ENCODE measurements at regions not wholly inside any gene's neighbourhood (a gene's known extent, or its start where the extent isn't known, plus 50 kb on each side); places are given as distances from the start of the nearest gene placed in this dataset.

- DNase-seq (ENCODE audit: low spot score) (no peak), ATAC-seq (no peak)
- no peak overlapping the region for H3K4me3 Mint-ChIP-seq
- H3K9me3 Mint-ChIP-seq: no peaks in the 10 kb centered on the region
- H3K27me3 Mint-ChIP-seq: peaks cover 0 to 21% of the 10 kb centered on the region in 2 donors
- no peaks in the 10 kb centered on the region for H3K36me3 Mint-ChIP-seq
- H3K27ac Mint-ChIP-seq: no peak overlapping the region
- no peaks in the 10 kb centered on the region for H3K4me1 Mint-ChIP-seq (ENCODE audit: low read depth in 2 of 2)
These were observed 247.5 kb downstream of the MBNL1 start for GRCh38 chr3:152516216-152516615.

- Mint-ChIP-seq H3K4me1 (ENCODE audit: low read depth in 2 of 2) (no peaks in the 10 kb centered on the region), H3K27ac (no peak overlapping the region), H3K9me3 (no peaks in the 10 kb centered on the region), H3K36me3 (no peaks in the 10 kb centered on the region), H3K27me3 (peaks cover 0 to 21% of the 10 kb centered on the region in 2 donors), H3K4me3 (no peak overlapping the region)
- ATAC-seq: no peak
- DNase-seq (ENCODE audit: low spot score): no peak
These were observed 248.8 kb downstream of the MBNL1 start for GRCh38 chr3:152517502-152517901.

- peaks cover 0 to 21% of the 10 kb centered on the region in 2 donors for H3K27me3 Mint-ChIP-seq
- no peak overlapping the region for H3K27ac Mint-ChIP-seq
- no peak overlapping the region for H3K4me3 Mint-ChIP-seq
- DNase-seq (ENCODE audit: low spot score) (no peak), ATAC-seq (no peak)
- no peaks in the 10 kb centered on the region for H3K9me3 Mint-ChIP-seq
- no peaks in the 10 kb centered on the region for H3K4me1 Mint-ChIP-seq (ENCODE audit: low read depth in 2 of 2)
- no peaks in the 10 kb centered on the region for H3K36me3 Mint-ChIP-seq
These were observed 249.6 kb downstream of the MBNL1 start for GRCh38 chr3:152518346-152518745.

GRCh38 chr3:152519376-152519775, 250.6 kb downstream of the MBNL1 start:
- no peak for ATAC-seq
- no peaks in the 10 kb centered on the region for H3K4me1 Mint-ChIP-seq (ENCODE audit: low read depth in 2 of 2)
- peaks cover 0 to 21% of the 10 kb centered on the region in 2 donors for H3K27me3 Mint-ChIP-seq
- no peak overlapping the region for H3K27ac Mint-ChIP-seq
- DNase-seq (ENCODE audit: low spot score): no peak
- no peaks in the 10 kb centered on the region for H3K36me3 Mint-ChIP-seq
- no peak overlapping the region for H3K4me3 Mint-ChIP-seq
- no peaks in the 10 kb centered on the region for H3K9me3 Mint-ChIP-seq

GRCh38 chr3:152522036-152522435, 253.3 kb downstream of the MBNL1 start:
- Mint-ChIP-seq H3K9me3 (no peaks in the 10 kb centered on the region), H3K4me3 (no peak overlapping the region), H3K4me1 (ENCODE audit: low read depth in 2 of 2) (no peaks in the 10 kb centered on the region), H3K27me3 (peaks cover 0 to 6% of the 10 kb centered on the region in 2 donors), H3K36me3 (no peaks in the 10 kb centered on the region), H3K27ac (no peak overlapping the region)
- ATAC-seq (no peak), DNase-seq (ENCODE audit: low spot score) (no peak)

- H3K36me3 Mint-ChIP-seq: no peaks in the 10 kb centered on the region
- H3K9me3 Mint-ChIP-seq: no peaks in the 10 kb centered on the region
- H3K27me3 Mint-ChIP-seq: no peaks in the 10 kb centered on the region
- H3K4me3 Mint-ChIP-seq: no peak overlapping the region
- ATAC-seq (no peak), DNase-seq (ENCODE audit: low spot score) (no peak)
- H3K4me1 Mint-ChIP-seq (ENCODE audit: low read depth in 2 of 2): no peaks in the 10 kb centered on the region
- no peak overlapping the region for H3K27ac Mint-ChIP-seq
These were observed 255.7 kb downstream of the MBNL1 start for GRCh38 chr3:152524198-152525140.

- Mint-ChIP-seq H3K36me3 (peaks cover 21% of the 10 kb centered on the region), H3K27me3 (peaks cover 3 to 15% of the 10 kb centered on the region in 2 donors), H3K9me3 (peaks cover 5% of the 10 kb centered on the region), H3K4me3 (no peak overlapping the region), H3K4me1 (ENCODE audit: low read depth in 2 of 2) (no peaks in the 10 kb centered on the region), H3K27ac (no peak overlapping the region)
- ATAC-seq (no peak), DNase-seq (ENCODE audit: low spot score) (no peak)
These were observed 263.0 kb downstream of the MBNL1 start for GRCh38 chr3:152531717-152532116.

GRCh38 chr3:152538518-152538917, 269.8 kb downstream of the MBNL1 start:
- no peak overlapping the region for H3K4me3 Mint-ChIP-seq
- ATAC-seq (no peak), DNase-seq (ENCODE audit: low spot score) (no peak)
- peaks cover 5% of the 10 kb centered on the region for H3K9me3 Mint-ChIP-seq
- no peaks in the 10 kb centered on the region for H3K4me1 Mint-ChIP-seq (ENCODE audit: low read depth in 2 of 2)
- no peak overlapping the region for H3K27ac Mint-ChIP-seq
- H3K27me3 Mint-ChIP-seq: peaks cover 12 to 44% of the 10 kb centered on the region in 2 donors
- peaks cover 18% of the 10 kb centered on the region for H3K36me3 Mint-ChIP-seq

- no peaks in the 10 kb centered on the region for H3K4me1 Mint-ChIP-seq (ENCODE audit: low read depth in 2 of 2)
- no peak for DNase-seq (ENCODE audit: low spot score)
- no peak overlapping the region for H3K27ac Mint-ChIP-seq
- H3K27me3 Mint-ChIP-seq: peaks cover 14 to 52% of the 10 kb centered on the region in 2 donors
- no peak overlapping the region for H3K4me3 Mint-ChIP-seq
- ATAC-seq: no peak
- H3K9me3 Mint-ChIP-seq: peaks cover 5% of the 10 kb centered on the region
- peaks cover 18% of the 10 kb centered on the region for H3K36me3 Mint-ChIP-seq
These were observed 270.5 kb downstream of the MBNL1 start for GRCh38 chr3:152539191-152539764.

GRCh38 chr3:152540120-152540519, 271.4 kb downstream of the MBNL1 start:
- Mint-ChIP-seq H3K27ac (no peak overlapping the region), H3K4me3 (no peak overlapping the region), H3K36me3 (peaks cover 18% of the 10 kb centered on the region), H3K4me1 (ENCODE audit: low read depth in 2 of 2) (no peaks in the 10 kb centered on the region), H3K27me3 (peaks cover 14 to 53% of the 10 kb centered on the region in 2 donors), H3K9me3 (peaks cover 5% of the 10 kb centered on the region)
- ATAC-seq: no peak
- no peak for DNase-seq (ENCODE audit: low spot score)

- peaks cover 10 to 35% of the 10 kb centered on the region in 2 donors for H3K27me3 Mint-ChIP-seq
- DNase-seq (ENCODE audit: low spot score) (no peak), ATAC-seq (no peak)
- no peak overlapping the region for H3K27ac Mint-ChIP-seq
- no peaks in the 10 kb centered on the region for H3K9me3 Mint-ChIP-seq
- no peak overlapping the region for H3K4me3 Mint-ChIP-seq
- H3K36me3 Mint-ChIP-seq: no peaks in the 10 kb centered on the region
- H3K4me1 Mint-ChIP-seq (ENCODE audit: low read depth in 2 of 2): no peaks in the 10 kb centered on the region
These were observed 278.4 kb downstream of the MBNL1 start for GRCh38 chr3:152547153-152547552.

- no peak for ATAC-seq
These were observed 280.5 kb downstream of the MBNL1 start for GRCh38 chr3:152549263-152549662.

GRCh38 chr3:152550284-152550683, 281.6 kb downstream of the MBNL1 start:
- no peak for ATAC-seq
- Mint-ChIP-seq H3K36me3 (no peaks in the 10 kb centered on the region), H3K27me3 (peaks cover 5 to 12% of the 10 kb centered on the region in 2 donors), H3K4me1 (ENCODE audit: low read depth in 2 of 2) (peaks cover 0 to 2% of the 10 kb centered on the region in 2 donors), H3K4me3 (no peak overlapping the region), H3K27ac (no peak overlapping the region), H3K9me3 (no peaks in the 10 kb centered on the region)
- no peak for DNase-seq (ENCODE audit: low spot score)

More at GRCh38 chr3:152549263-152549662, 280.5 kb downstream of the MBNL1 start:
- no peaks in the 10 kb centered on the region for H3K4me1 Mint-ChIP-seq (ENCODE audit: low read depth in 2 of 2)
- DNase-seq (ENCODE audit: low spot score): no peak
- H3K36me3 Mint-ChIP-seq: no peaks in the 10 kb centered on the region
- no peak overlapping the region for H3K4me3 Mint-ChIP-seq
- H3K27ac Mint-ChIP-seq: no peak overlapping the region
- peaks cover 5 to 14% of the 10 kb centered on the region in 2 donors for H3K27me3 Mint-ChIP-seq
- no peaks in the 10 kb centered on the region for H3K9me3 Mint-ChIP-seq

GRCh38 chr3:152554980-152555379, 280.0 kb upstream of the P2RY1 start:
- Mint-ChIP-seq H3K27ac (no peak overlapping the region), H3K4me3 (no peak overlapping the region), H3K9me3 (peaks cover 3% of the 10 kb centered on the region), H3K36me3 (no peaks in the 10 kb centered on the region), H3K4me1 (ENCODE audit: low read depth in 2 of 2) (peaks cover 15 to 24% of the 10 kb centered on the region in 2 donors), H3K27me3 (peaks cover 0 to 12% of the 10 kb centered on the region in 2 donors)
- ATAC-seq: no peak
- DNase-seq (ENCODE audit: low spot score): no peak
